K562 (cell line): ENCODE measurements at regions not wholly inside any gene's neighbourhood (a gene's known extent, or its start where the extent isn't known, plus 50 kb on each side); places are given as distances from the start of the nearest gene placed in this dataset.

Experiments used
- ATAC-seq: fragments of 200-7000 bp; cut with Tn5 transposase; 3 replicates; pipeline ENCODE4 v1.9.1; 2020; ENCODE audit warnings: moderate library complexity
- BruUV-seq: library from RNA; stranded (reverse); fragments of 400-500 nt; replicated peaks from 2 replicates; lab custom pipeline; 2021; lab: Mats Ljungman, UMichigan
- CTCF ChIA-PET: fragments of 300-600 bp; formaldehyde crosslinking; extraction: SDS; loops from one replicate; lab custom pipeline; 2021; ENCODE audit warnings: low intra/inter-chr PET ratio; lab: Yijun Ruan, JAX
- POLR2A ChIA-PET: fragments of 300-600, 350-650 bp; sonication (Branson Sonifier 250); formaldehyde crosslinking; extraction: SDS; loops from one replicate; lab custom pipeline; 2021; ENCODE audit warnings: antibody characterized with exemption, inconsistent platforms; lab: Yijun Ruan, JAX
- DNase-seq, 4 experiments: peaks; one replicate each; pipeline versions ENCODE4 v3.0.0 to v3.0.0-alpha.2; 2011 to 2018; ENCODE audit warnings: low spot score in 3 of 4, mixed read lengths in 3 of 4; ENCODE audit errors: extremely low read depth in 1 of 4
- FAIRE-seq: peaks from 2 replicates; lab custom pipeline; 2011; peaks lifted over from hg19 to GRCh38; lab: Jason Lieb, UNC
- H2AFZ ChIP-seq: 2 replicates; pipeline ENCODE4 v1.6.0; 2011; ENCODE audit warnings: low read depth, low read length, control low read depth, inconsistent platforms
- H3K27ac ChIP-seq: fragments of 200-600 bp; 3 replicates; pipeline ENCODE4 v1.8.0; 2011; ENCODE audit warnings: low read depth, mild to moderate bottlenecking, control low read depth, inconsistent platforms, low read length, moderate library complexity, mixed read lengths; ENCODE audit errors: extremely low read depth
- H3K27me3 ChIP-seq, 2 experiments: fragments of 300-600 bp in 1 of 2; 2 replicates in 1 of 2; 3 replicates in 1 of 2; pipeline versions ENCODE4 v1.6.0 to v1.8.0; 2011; ENCODE audit warnings: inconsistent platforms in 2 of 2, low read length in 2 of 2, mild to moderate bottlenecking in 1 of 2, mixed read lengths in 1 of 2, moderate library complexity in 1 of 2; ENCODE audit not compliant: control insufficient read depth in 2 of 2, insufficient read depth in 2 of 2
- H3K36me3 ChIP-seq: fragments of 300-600 bp; 3 replicates; pipeline ENCODE4 v1.8.0; 2011; ENCODE audit warnings: mild to moderate bottlenecking, low read length, inconsistent platforms; ENCODE audit not compliant: control insufficient read depth, insufficient read depth
- H3K4me1 ChIP-seq, 2 experiments: fragments of 200-600 bp in 1 of 2; replicated peaks in 1 of 2; 2 replicates in 1 of 2; 3 replicates in 1 of 2; pipeline versions ENCODE4 v1.5.1 to v1.8.0; 2011; ENCODE audit warnings: inconsistent platforms in 2 of 2, low read length in 2 of 2, mild to moderate bottlenecking in 1 of 2, mixed read lengths in 1 of 2, moderate library complexity in 1 of 2; ENCODE audit not compliant: control insufficient read depth in 2 of 2, insufficient read depth in 2 of 2
- H3K4me2 ChIP-seq: 2 replicates; pipeline ENCODE4 v1.6.1; 2011; ENCODE audit warnings: low read length, control low read depth, inconsistent platforms, mixed read lengths; ENCODE audit not compliant: insufficient read depth
- H3K4me3 ChIP-seq: fragments of 200-600 bp; sonication (generic), shearing (Covaris generic); 2 replicates; pipeline ENCODE4 v1.5.1; 2016; ENCODE audit warnings: control low read depth, inconsistent platforms
- H3K79me2 ChIP-seq: fragments of 200-600 bp; 3 replicates; pipeline ENCODE4 v1.8.0; 2011; ENCODE audit warnings: low read length, inconsistent platforms; ENCODE audit not compliant: control insufficient read depth, insufficient read depth
- H3K9ac ChIP-seq, 2 experiments: 2 replicates each; pipeline versions ENCODE4 v1.6.0 to v1.6.1; 2011; ENCODE audit warnings: low read depth in 2 of 2, low read length in 2 of 2, control low read depth in 1 of 2, inconsistent platforms in 1 of 2, mild to moderate bottlenecking in 1 of 2, mixed read lengths in 1 of 2; ENCODE audit not compliant: insufficient read depth in 1 of 2
- H3K9me1 ChIP-seq: one replicate; pipeline ENCODE4 v1.6.0; 2011; ENCODE audit warnings: inconsistent platforms, mild to moderate bottlenecking, low read length, moderate library complexity; ENCODE audit not compliant: control insufficient read depth, insufficient read depth
- H3K9me3 ChIP-seq: replicated peaks from 2 replicates; pipeline ENCODE4 v1.5.1; 2011; ENCODE audit warnings: low read depth, low read length, inconsistent platforms; ENCODE audit not compliant: control insufficient read depth, insufficient read depth
- H4K20me1 ChIP-seq: replicated peaks from 2 replicates; pipeline ENCODE4 v1.6.1; 2011; ENCODE audit warnings: low read length, inconsistent platforms, mixed read lengths; ENCODE audit not compliant: control insufficient read depth, insufficient read depth
- HNRNPLL ChIP-seq: fragments of 200-400 bp; formaldehyde crosslinking; IDR thresholded peaks from 2 replicates; pipeline ENCODE4 v1.6.1; 2017; ENCODE audit warnings: low read length, low read depth, mild to moderate bottlenecking; ENCODE audit not compliant: poor library complexity, severe bottlenecking
- MAX ChIP-seq: sonication (generic); formaldehyde crosslinking; IDR thresholded peaks from 2 replicates; pipeline ENCODE4 v1.9.0; 2022; ENCODE audit warnings: mild to moderate bottlenecking, missing genetic modification reagents
- MNT ChIP-seq, 2 experiments: fragments of 450-650 bp; conservative IDR thresholded peaks; 2 replicates each; pipeline ENCODE4 v1.6.1; 2017; ENCODE audit warnings: mild to moderate bottlenecking in 2 of 2, moderate library complexity in 2 of 2
- RNF219 ChIP-seq: fragments of 250-450 bp; sonication (Bioruptor Pico); IDR thresholded peaks from 2 replicates; pipeline ENCODE4 v1.5.0; 2022; ENCODE audit warnings: mild to moderate bottlenecking
- TEAD1 ChIP-seq, 2 experiments: fragments of 450-650 bp in 1 of 2; sonication (generic) in 1 of 2; formaldehyde crosslinking; IDR thresholded peaks; 2 replicates each; pipeline versions ENCODE4 v1.4.0 to v1.8.0; 2020 to 2022; ENCODE audit warnings: mild to moderate bottlenecking in 2 of 2, missing genetic modification reagents in 1 of 2
- ZNF655 ChIP-seq: fragments of 250-450 bp; sonication (Bioruptor Pico); IDR thresholded peaks from 2 replicates; pipeline ENCODE4 v1.5.0; 2021
- ZNF695 ChIP-seq: fragments of 450-650 bp; formaldehyde crosslinking; IDR thresholded peaks from 2 replicates; pipeline ENCODE4 v1.4.0; 2020; ENCODE audit warnings: mild to moderate bottlenecking, moderate library complexity
- ZNF76 ChIP-seq: fragments of 250-450 bp; sonication (Bioruptor Pico); IDR thresholded peaks from 2 replicates; pipeline ENCODE4 v1.4.0; 2020; ENCODE audit warnings: mild to moderate bottlenecking, moderate library complexity, borderline replicate concordance
- WGBS: fragments of 100-300 bp; shearing (Covaris generic); methylation state at CpG from one replicate; pipeline ENCODE4 v1.1.6; 2016; ENCODE audit warnings: low coverage, mixed read lengths; ENCODE audit not compliant: insufficient coverage; ENCODE audit errors: missing lambda C conversion rate; 5-methylcytosine and 5-hydroxymethylcytosine counted together
- in situ Hi-C: fragments of 300-500 bp; cut with MboI; formaldehyde crosslinking; loops from 4 replicates; pipeline ENCODE4 v1.15.0; 2018; ENCODE audit warnings: inconsistent platforms, mixed read lengths
- intact Hi-C: fragments of 100-400 bp; cut with micrococcal nuclease; formaldehyde crosslinking; loops from 2 replicates; pipeline ENCODE4 v1.14.2; 2022

- TF ChIP-seq ZNF695 (CRISPR knock-in tag) (no peak), ZNF655 (CRISPR knock-in tag) (no peak), RNF219 (CRISPR knock-in tag) (no peak), MAX (no peak), ZNF76 (CRISPR knock-in tag) (no peak), TEAD1 (CRISPR knock-in tag; IDR thresholded peaks at IDR 0.05) (no peak), HNRNPLL (no peak), MNT (conservative IDR thresholded peaks at IDR 0.05) (no peak)
- no peaks in the 10 kb centered on the region for H3K27me3 ChIP-seq
- WGBS: 4% methylated on average over 4 of the region's 4 CpGs
- H3K27ac ChIP-seq: no peak overlapping the region
- H3K4me1 ChIP-seq: no peaks in the 10 kb centered on the region
- in situ Hi-C loops (no loop called here), intact Hi-C loops (no loop called here)
- ChIA-PET CTCF (no interaction called here), POLR2A (no interaction called here)
- H3K79me2 ChIP-seq: no peaks in the 10 kb centered on the region
- no peak overlapping the region for H3K4me3 ChIP-seq
- no peak overlapping the region for H2AFZ ChIP-seq
- H3K36me3 ChIP-seq: no peaks in the 10 kb centered on the region
- no peaks in the 10 kb centered on the region for H3K9me1 ChIP-seq
- H4K20me1 ChIP-seq: no peaks in the 10 kb centered on the region
- BruUV-seq: no TSS peak
- no peaks in the 10 kb centered on the region for H3K9me3 ChIP-seq
- no peak for FAIRE-seq
- H3K9ac ChIP-seq: no peak overlapping the region
- ATAC-seq: no peak
- no peak overlapping the region for H3K4me2 ChIP-seq
- DNase-seq: no peak
Measured at GRCh38 chr14:38143170-38143569, 64.5 kb upstream of the SSTR1 start.
